ENCODE measurements at regions not wholly inside any gene's neighbourhood (a gene's known extent, or its start where the extent isn't known, plus 50 kb on each side); places are given as distances from the start of the nearest gene placed in this dataset.

GRCh38 chr10:128420623-128421022 lies 294.4 kb upstream of the MKI67 start:
- no peaks in the 10 kb centered on the region for H3K27me3 ChIP-seq (ENCODE audit: insufficient read depth, low read length)
- no peak overlapping the region for H2AFZ ChIP-seq (ENCODE audit: low read length)
- no peak overlapping the region for H3K4me3 ChIP-seq (ENCODE audit: low read depth, low read length, poor library complexity, severe bottlenecking)
- no peak overlapping the region for H3K27ac ChIP-seq (ENCODE audit: low read depth, low read length, poor library complexity, severe bottlenecking)
- no peaks in the 10 kb centered on the region for H4K20me1 ChIP-seq (ENCODE audit: insufficient read depth, low read length)
- no peak overlapping the region for H3K4me2 ChIP-seq (ENCODE audit: low read length)
- H3K36me3 ChIP-seq (ENCODE audit: insufficient read depth, low read length): no peaks in the 10 kb centered on the region
- TF ChIP-seq EZH2 (IDR thresholded peaks at IDR 0.05; ENCODE audit: borderline replicate concordance, low read length) (no peak), CTCF (IDR thresholded peaks at IDR 0.05; ENCODE audit: low read length) (no peak)
- no peaks in the 10 kb centered on the region for H3K9me2 ChIP-seq (ENCODE audit: low read depth, low read length)
- H3K4me1 ChIP-seq (ENCODE audit: insufficient read depth, low read length, severe bottlenecking): no peaks in the 10 kb centered on the region
- H3F3A ChIP-seq (ENCODE audit: insufficient read depth, low read length): no peaks in the 10 kb centered on the region
- H3K9ac ChIP-seq (ENCODE audit: low read length): no peak overlapping the region
- no peaks in the 10 kb centered on the region for H3K79me2 ChIP-seq (ENCODE audit: insufficient read depth, low read length)
- no peaks in the 10 kb centered on the region for H3K9me3 ChIP-seq (ENCODE audit: low read length)

GRCh38 chr10:128421371-128422160 lies 295.3 kb upstream of the MKI67 start:
- Histone ChIP-seq H2AFZ (ENCODE audit: low read length) (no peak overlapping the region), H3K79me2 (ENCODE audit: insufficient read depth, low read length) (no peaks in the 10 kb centered on the region), H3K4me2 (ENCODE audit: low read length) (no peak overlapping the region), H3K4me1 (ENCODE audit: insufficient read depth, low read length, severe bottlenecking) (no peaks in the 10 kb centered on the region), H3K9me3 (ENCODE audit: low read length) (no peaks in the 10 kb centered on the region), H4K20me1 (ENCODE audit: insufficient read depth, low read length) (no peaks in the 10 kb centered on the region), H3K36me3 (ENCODE audit: insufficient read depth, low read length) (no peaks in the 10 kb centered on the region), H3K27ac (ENCODE audit: low read depth, low read length, poor library complexity, severe bottlenecking) (no peak overlapping the region), H3K4me3 (ENCODE audit: low read depth, low read length, poor library complexity, severe bottlenecking) (no peak overlapping the region), H3K27me3 (ENCODE audit: insufficient read depth, low read length) (no peaks in the 10 kb centered on the region), H3K9ac (ENCODE audit: low read length) (no peak overlapping the region), H3F3A (ENCODE audit: insufficient read depth, low read length) (no peaks in the 10 kb centered on the region), H3K9me2 (ENCODE audit: low read depth, low read length) (no peaks in the 10 kb centered on the region)
- TF ChIP-seq EZH2 (IDR thresholded peaks at IDR 0.05; ENCODE audit: borderline replicate concordance, low read length): no peak
- TF ChIP-seq CTCF (IDR thresholded peaks at IDR 0.05; ENCODE audit: low read length): no peak

- H3K27ac ChIP-seq (ENCODE audit: low read depth, low read length, poor library complexity, severe bottlenecking): no peak overlapping the region
- no peaks in the 10 kb centered on the region for H3K79me2 ChIP-seq (ENCODE audit: insufficient read depth, low read length)
- H4K20me1 ChIP-seq (ENCODE audit: insufficient read depth, low read length): no peaks in the 10 kb centered on the region
- H2AFZ ChIP-seq (ENCODE audit: low read length): no peak overlapping the region
- H3K27me3 ChIP-seq (ENCODE audit: insufficient read depth, low read length): no peaks in the 10 kb centered on the region; the same call in 1 of the 2 replicates
- H3K9me3 ChIP-seq (ENCODE audit: low read length): no peaks in the 10 kb centered on the region
- TF ChIP-seq CTCF (IDR thresholded peaks at IDR 0.05; ENCODE audit: low read length) (no peak), EZH2 (IDR thresholded peaks at IDR 0.05; ENCODE audit: borderline replicate concordance, low read length) (no peak)
- H3K4me1 ChIP-seq (ENCODE audit: insufficient read depth, low read length, severe bottlenecking): no peaks in the 10 kb centered on the region
- H3K9ac ChIP-seq (ENCODE audit: low read length): no peak overlapping the region
- H3K4me3 ChIP-seq (ENCODE audit: low read depth, low read length, poor library complexity, severe bottlenecking): no peak overlapping the region
- no peaks in the 10 kb centered on the region for H3K36me3 ChIP-seq (ENCODE audit: insufficient read depth, low read length)
- no peaks in the 10 kb centered on the region for H3K9me2 ChIP-seq (ENCODE audit: low read depth, low read length)
- no peak overlapping the region for H3K4me2 ChIP-seq (ENCODE audit: low read length)
- H3F3A ChIP-seq (ENCODE audit: insufficient read depth, low read length): no peaks in the 10 kb centered on the region
These were observed 296.0 kb upstream of the MKI67 start for GRCh38 chr10:128422190-128422589.
